Karpas-422 (cell line): ENCODE measurements at regions not wholly inside any gene's neighbourhood (a gene's known extent, or its start where the extent isn't known, plus 50 kb on each side); places are given as distances from the start of the nearest gene placed in this dataset.

Experiments
- DNase-seq: peaks from one replicate; pipeline ENCODE4 v3.0.0-alpha.2; 2015
- H2AFZ ChIP-seq: fragments of 200-600 bp; sonication (generic); 2 replicates; pipeline ENCODE4 v1.6.1; 2014; ENCODE audit warnings: antibody characterized with exemption, low read length, mixed read lengths
- H3K27ac ChIP-seq: fragments of 200-600 bp; sonication (generic); 2 replicates; pipeline ENCODE4 v1.5.1; 2014; ENCODE audit warnings: mild to moderate bottlenecking, low read length, moderate library complexity
- H3K27me3 ChIP-seq: fragments of 200-600 bp; sonication (generic); 2 replicates; pipeline ENCODE4 v1.6.1; 2014; ENCODE audit warnings: low read length, mixed read lengths
- H3K36me3 ChIP-seq: fragments of 200-600 bp; sonication (generic); 2 replicates; pipeline ENCODE4 v1.6.1; 2014; ENCODE audit warnings: low read length, mixed read lengths; ENCODE audit not compliant: insufficient read depth
- H3K4me1 ChIP-seq: fragments of 200-600 bp; sonication (generic); 2 replicates; pipeline ENCODE4 v1.6.1; 2014; ENCODE audit warnings: mild to moderate bottlenecking, low read length, mixed read lengths
- H3K4me2 ChIP-seq: fragments of 200-600 bp; sonication (generic); 2 replicates; pipeline ENCODE4 v1.6.1; 2014; ENCODE audit warnings: low read length, low read depth, mild to moderate bottlenecking; ENCODE audit not compliant: poor library complexity, severe bottlenecking
- H3K4me3 ChIP-seq: fragments of 200-600 bp; sonication (generic); 2 replicates; pipeline ENCODE4 v1.5.1; 2014; ENCODE audit warnings: mild to moderate bottlenecking, antibody characterized with exemption, low read length, mixed read lengths
- H3K79me2 ChIP-seq: fragments of 200-600 bp; sonication (generic); 2 replicates; pipeline ENCODE4 v1.6.1; 2014; ENCODE audit warnings: mild to moderate bottlenecking, low read length, mixed read lengths
- H3K9ac ChIP-seq: fragments of 200-600 bp; sonication (generic); 2 replicates; pipeline ENCODE4 v1.6.0; 2014; ENCODE audit warnings: low read length
- H3K9me2 ChIP-seq: fragments of 200-600 bp; sonication (generic), shearing (Covaris generic); replicated peaks from 2 replicates; pipeline ENCODE4 v1.6.0; 2014; ENCODE audit warnings: mild to moderate bottlenecking, low read length, moderate library complexity; ENCODE audit not compliant: insufficient read depth
- H3K9me3 ChIP-seq: fragments of 300-700, 200-600 bp; sonication (generic); 2 replicates; pipeline ENCODE4 v1.6.1; 2014; ENCODE audit warnings: low read length, mixed read lengths
- H4K20me1 ChIP-seq: fragments of 200-600 bp; sonication (generic); 2 replicates; pipeline ENCODE4 v1.6.1; 2014; ENCODE audit warnings: mild to moderate bottlenecking, antibody characterized with exemption, low read length, low read depth; ENCODE audit not compliant: insufficient read depth

DNA sequence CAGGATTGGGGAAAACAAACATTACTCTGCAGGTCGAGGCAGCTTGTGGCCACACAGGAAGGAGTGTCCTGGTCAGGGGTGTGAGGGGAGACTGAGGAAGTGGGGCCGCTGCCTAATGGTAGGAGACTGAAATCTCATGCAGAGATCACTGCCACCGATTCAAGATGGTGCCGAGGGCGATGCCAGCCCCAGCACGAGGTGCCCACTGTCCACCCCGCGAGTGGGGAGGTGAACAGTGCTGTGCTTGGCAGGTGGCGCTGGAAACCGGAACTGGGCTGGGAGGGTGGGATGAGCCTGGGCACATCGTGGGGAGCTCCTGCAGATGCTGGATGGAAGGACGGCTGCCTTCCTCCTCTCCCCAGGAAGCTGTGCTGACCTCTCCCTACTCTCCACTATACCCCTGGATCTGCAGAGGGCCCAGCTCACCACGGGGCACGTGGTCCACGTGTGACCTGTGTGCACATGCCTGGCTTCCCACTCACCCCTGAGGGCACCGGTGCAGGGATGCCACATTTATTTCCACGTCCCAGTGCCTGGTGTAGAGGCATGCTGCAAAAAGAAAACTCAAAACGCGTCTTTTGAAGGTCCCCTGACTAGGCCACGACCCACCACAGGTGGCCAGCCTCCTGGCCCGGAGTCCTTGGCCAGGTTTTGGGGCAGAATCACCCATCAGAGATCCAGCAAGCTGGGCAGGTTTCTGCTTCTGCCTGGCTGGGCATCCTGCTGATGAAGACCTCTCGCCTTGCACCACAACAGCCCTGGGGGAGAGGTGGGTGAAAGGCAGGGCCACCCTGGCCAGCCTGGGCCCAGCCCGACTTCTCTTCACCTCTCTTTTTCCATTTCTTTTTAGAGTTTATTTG, 71.7 kb upstream of the FCN1 start:
- no peak overlapping the region for H3K9ac ChIP-seq
- H3K9me3 ChIP-seq, result peaks cover 8% of the 10 kb centered on the region
- no peak overlapping the region for H3K4me3 ChIP-seq
- H3K27me3 ChIP-seq, result no peaks in the 10 kb centered on the region
- H3K79me2 ChIP-seq, result no peaks in the 10 kb centered on the region
- H3K9me2 ChIP-seq, result no peaks in the 10 kb centered on the region
- no peak overlapping the region for H3K4me2 ChIP-seq
- H3K4me1 ChIP-seq, result no peaks in the 10 kb centered on the region
- H4K20me1 ChIP-seq, result no peaks in the 10 kb centered on the region
- H3K36me3 ChIP-seq, result no peaks in the 10 kb centered on the region
- no peak for DNase-seq
- H2AFZ ChIP-seq, result no peak overlapping the region
- H3K27ac ChIP-seq, result no peak overlapping the region

DNA sequence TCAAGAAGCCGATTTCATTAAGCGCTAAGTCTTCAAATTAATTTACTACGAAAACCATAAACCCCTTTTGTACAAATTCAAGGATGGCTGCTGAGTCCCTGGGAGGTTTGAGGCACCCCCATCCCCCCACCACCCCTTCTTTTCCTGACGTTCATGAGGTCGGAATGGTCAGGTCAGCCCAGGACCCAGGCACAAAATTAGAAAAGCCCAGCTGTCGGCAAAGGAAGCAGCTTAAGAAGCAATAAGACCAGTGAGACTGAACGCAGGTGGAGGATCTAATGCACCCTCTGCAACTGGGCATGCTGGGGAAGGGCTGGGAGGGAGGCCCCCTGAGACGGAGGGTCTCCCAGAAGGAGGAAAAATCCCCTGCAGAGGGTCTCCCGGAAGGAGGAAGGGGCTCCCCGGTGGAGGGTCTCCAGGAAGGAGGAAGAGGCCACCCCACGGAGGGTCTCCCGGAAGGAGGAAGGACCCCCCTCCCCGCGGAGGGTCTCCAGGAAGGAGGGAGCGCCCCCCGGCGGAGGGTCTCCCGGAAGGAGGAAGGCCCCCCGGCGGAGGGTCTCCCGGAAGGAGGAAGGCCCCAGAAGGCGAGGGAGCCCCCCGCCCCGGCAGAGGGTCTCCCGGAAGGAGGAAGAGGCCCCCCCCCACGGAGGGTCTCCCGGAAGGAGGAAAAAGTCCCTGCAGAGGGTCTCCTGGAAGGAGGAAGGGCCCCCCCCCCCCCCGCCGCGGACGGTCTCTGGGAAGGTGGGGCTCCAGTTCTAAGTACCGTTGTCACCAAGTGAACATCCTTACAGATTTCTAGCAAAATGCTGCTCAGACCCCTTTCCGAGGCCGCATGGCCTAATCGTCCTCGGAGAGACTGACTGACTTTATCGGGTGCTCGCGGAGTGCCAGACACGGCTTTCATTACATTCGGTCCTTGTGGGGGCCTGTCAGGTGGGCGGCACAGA, 74.4 kb upstream of the FCN1 start:
- no peaks in the 10 kb centered on the region for H3K36me3 ChIP-seq
- no peaks in the 10 kb centered on the region for H3K27me3 ChIP-seq
- no peak overlapping the region for H3K4me3 ChIP-seq
- no peaks in the 10 kb centered on the region for H3K79me2 ChIP-seq
- no peak overlapping the region for H3K4me2 ChIP-seq
- no peak overlapping the region for H3K27ac ChIP-seq
- DNase-seq, result no peak
- H3K4me1 ChIP-seq, result no peaks in the 10 kb centered on the region
- H3K9me2 ChIP-seq, result no peaks in the 10 kb centered on the region
- H3K9ac ChIP-seq, result no peak overlapping the region
- no peaks in the 10 kb centered on the region for H4K20me1 ChIP-seq
- no peak overlapping the region for H2AFZ ChIP-seq
- H3K9me3 ChIP-seq, result peaks cover 7% of the 10 kb centered on the region

DNA sequence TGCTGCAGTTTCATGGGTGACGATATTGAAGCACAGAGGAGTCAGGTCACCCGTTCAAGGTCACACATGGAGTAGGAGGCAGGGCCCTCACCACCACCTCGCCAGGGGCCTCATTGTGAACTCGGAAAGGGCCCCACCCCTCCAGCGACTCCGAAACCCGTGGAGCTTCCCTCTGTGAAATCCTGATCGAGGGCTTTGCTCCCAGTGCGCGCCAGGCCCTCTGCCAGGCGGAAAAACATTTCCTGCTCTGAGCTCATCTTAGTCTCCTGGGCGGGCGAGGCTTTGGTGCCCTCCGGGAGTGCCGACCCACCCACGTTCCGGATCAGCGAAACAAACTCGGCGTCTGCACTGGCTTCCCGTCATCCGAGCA, 75.0 kb upstream of the FCN1 start:
- H3K79me2 ChIP-seq, result no peaks in the 10 kb centered on the region
- no peak overlapping the region for H2AFZ ChIP-seq
- H3K4me2 ChIP-seq, result no peak overlapping the region
- no peaks in the 10 kb centered on the region for H3K36me3 ChIP-seq
- H4K20me1 ChIP-seq, result no peaks in the 10 kb centered on the region
- DNase-seq, result no peak
- no peak overlapping the region for H3K4me3 ChIP-seq
- no peaks in the 10 kb centered on the region for H3K9me3 ChIP-seq
- no peaks in the 10 kb centered on the region for H3K27me3 ChIP-seq
- no peak overlapping the region for H3K9ac ChIP-seq
- no peaks in the 10 kb centered on the region for H3K4me1 ChIP-seq
- no peak overlapping the region for H3K27ac ChIP-seq
- H3K9me2 ChIP-seq, result no peaks in the 10 kb centered on the region

DNA sequence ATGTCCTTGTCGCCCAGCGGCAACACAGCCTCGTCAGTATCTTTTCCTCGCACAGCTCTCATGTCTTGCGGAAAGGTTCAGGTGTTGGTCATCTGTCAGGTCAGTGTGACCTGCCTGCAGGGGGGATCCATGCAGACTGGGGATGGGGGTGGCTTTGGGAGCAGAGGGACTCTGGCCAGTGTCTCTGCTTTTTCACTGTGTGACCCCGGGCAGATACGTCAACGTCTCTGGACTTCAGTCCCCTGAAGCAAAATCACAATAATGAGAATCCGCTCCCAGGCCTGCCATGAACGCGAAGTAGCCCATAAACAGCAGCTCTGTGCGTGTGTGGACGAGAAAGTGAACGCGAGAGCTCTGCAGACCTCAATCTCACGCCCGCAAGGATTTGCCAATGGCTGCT, 75.7 kb upstream of the FCN1 start:
- Histone ChIP-seq H3K9me3 (no peaks in the 10 kb centered on the region), H3K4me2 (no peak overlapping the region), H4K20me1 (no peaks in the 10 kb centered on the region), H3K9me2 (no peaks in the 10 kb centered on the region), H3K79me2 (no peaks in the 10 kb centered on the region), H3K36me3 (no peaks in the 10 kb centered on the region), H3K9ac (no peak overlapping the region), H3K4me3 (no peak overlapping the region), H3K27ac (no peak overlapping the region), H2AFZ (no peak overlapping the region), H3K27me3 (no peaks in the 10 kb centered on the region), H3K4me1 (no peaks in the 10 kb centered on the region)
- no peak for DNase-seq

DNA sequence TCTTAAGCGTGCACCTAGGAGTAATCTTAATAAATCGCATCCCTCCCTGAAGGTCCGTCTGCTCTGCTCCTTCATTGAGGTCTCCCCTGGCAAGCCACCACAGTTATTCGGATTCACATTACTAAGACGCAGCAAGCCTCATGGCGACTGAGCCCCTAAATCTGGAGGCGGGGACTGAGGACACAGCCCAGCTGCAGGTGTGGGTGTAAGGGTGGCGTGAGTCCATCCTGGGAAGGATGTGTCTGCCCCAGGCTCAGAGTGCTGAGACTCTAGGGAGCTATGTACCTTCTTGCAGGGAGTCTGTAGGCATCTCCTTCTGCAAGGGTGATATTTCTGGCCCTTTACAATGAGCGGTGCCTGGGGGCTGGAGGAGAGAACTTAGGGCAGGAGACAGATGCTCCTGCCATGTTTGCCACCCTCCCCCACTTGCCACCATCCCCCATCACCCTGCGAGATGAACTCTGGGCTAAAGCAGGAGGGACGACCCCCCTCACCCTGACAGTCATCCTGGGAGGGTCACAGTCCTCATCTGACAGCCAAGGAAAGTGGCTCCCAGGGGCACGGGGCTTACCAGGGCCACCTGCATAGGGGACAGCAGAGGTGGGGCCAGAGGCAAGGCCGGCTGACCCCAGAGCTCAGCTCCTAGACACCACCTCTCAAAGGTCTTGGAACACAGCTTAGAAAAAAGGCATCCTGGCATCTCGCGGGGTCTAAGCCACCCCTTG, 76.4 kb upstream of the FCN1 start:
- Histone ChIP-seq H3K27me3 (no peaks in the 10 kb centered on the region), H3K9me3 (no peaks in the 10 kb centered on the region), H3K27ac (no peak overlapping the region), H3K4me3 (no peak overlapping the region), H3K36me3 (no peaks in the 10 kb centered on the region), H3K4me2 (no peak overlapping the region), H3K9ac (no peak overlapping the region), H4K20me1 (no peaks in the 10 kb centered on the region), H3K9me2 (no peaks in the 10 kb centered on the region), H2AFZ (no peak overlapping the region), H3K4me1 (no peaks in the 10 kb centered on the region), H3K79me2 (no peaks in the 10 kb centered on the region)
- no peak for DNase-seq

- no peak overlapping the region for H3K9ac ChIP-seq
- no peaks in the 10 kb centered on the region; the same call in 1 of the 2 replicates for H3K9me3 ChIP-seq
- no peaks in the 10 kb centered on the region for H4K20me1 ChIP-seq
- DNase-seq, result no peak
- no peaks in the 10 kb centered on the region for H3K36me3 ChIP-seq
- no peak overlapping the region for H2AFZ ChIP-seq
- H3K4me2 ChIP-seq, result no peak overlapping the region
- no peaks in the 10 kb centered on the region for H3K4me1 ChIP-seq
- H3K27ac ChIP-seq, result no peak overlapping the region
- H3K4me3 ChIP-seq, result no peak overlapping the region
- H3K9me2 ChIP-seq, result no peaks in the 10 kb centered on the region
- no peaks in the 10 kb centered on the region for H3K79me2 ChIP-seq
- no peaks in the 10 kb centered on the region for H3K27me3 ChIP-seq
These were observed 77.4 kb upstream of the FCN1 start for GRCh38 chr9:134994926-134995791.

DNA sequence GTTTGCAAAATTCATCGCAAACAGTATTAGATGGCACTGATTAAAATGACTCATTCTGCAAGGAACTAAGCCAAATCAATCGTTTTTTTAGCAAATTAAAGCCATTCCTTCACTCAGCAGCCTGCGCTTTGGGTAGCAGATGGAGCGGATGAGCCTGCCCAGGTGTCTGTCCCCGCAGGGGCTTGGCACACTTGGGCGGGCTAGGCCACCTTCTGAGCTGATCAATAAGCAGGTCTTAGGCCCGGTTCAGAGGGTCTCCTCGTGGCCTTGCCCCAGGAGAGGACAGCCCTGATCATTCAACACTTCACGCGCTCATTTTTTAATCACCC, 78.0 kb upstream of the FCN1 start:
- Histone ChIP-seq H3K79me2 (no peaks in the 10 kb centered on the region), H2AFZ (no peak overlapping the region), H3K9ac (no peak overlapping the region), H3K27me3 (no peaks in the 10 kb centered on the region), H3K4me2 (no peak overlapping the region), H3K36me3 (no peaks in the 10 kb centered on the region), H3K9me3 (peaks cover 6% of the 10 kb centered on the region), H3K9me2 (no peaks in the 10 kb centered on the region), H3K4me1 (no peaks in the 10 kb centered on the region), H3K4me3 (no peak overlapping the region), H3K27ac (no peak overlapping the region), H4K20me1 (no peaks in the 10 kb centered on the region)
- DNase-seq, result no peak
